IMR-90 (cell line): ENCODE measurements at regions not wholly inside any gene's neighbourhood (a gene's known extent, or its start where the extent isn't known, plus 50 kb on each side); places are given as distances from the start of the nearest gene placed in this dataset.

Experiments
- ATAC-seq: fragments of 200-7000 bp; cut with Tn5 transposase; 2 replicates; pipeline ENCODE4 v1.9.1; 2020; ENCODE audit warnings: low read depth, mild to moderate bottlenecking, moderate library complexity
- BruUV-seq: library from RNA; stranded (reverse); fragments of 400-500 nt; replicated peaks from 2 replicates; lab custom pipeline; 2021; lab: Mats Ljungman, UMichigan
- CTCF ChIA-PET: fragments of 300-600 bp; formaldehyde crosslinking; extraction: SDS; loops from one replicate; lab custom pipeline; 2021; ENCODE audit warnings: antibody characterized with exemption; lab: Yijun Ruan, JAX
- POLR2A ChIA-PET: fragments of 300-600 bp; sonication (Branson Sonifier 250); formaldehyde crosslinking; loops from one replicate; lab custom pipeline; 2022; ENCODE audit warnings: antibody characterized with exemption; ENCODE audit not compliant: unreplicated experiment; lab: Charles Lee
- DNase-seq: peaks from one replicate; pipeline ENCODE4 v3.0.0; 2013
- H2AFZ ChIP-seq: replicated peaks from 2 replicates; pipeline ENCODE3; 2013; ENCODE audit warnings: low read length, mild to moderate bottlenecking; ENCODE audit not compliant: poor library complexity
- H2AK5ac ChIP-seq: 2 replicates; pipeline ENCODE4 v1.6.1; 2013; ENCODE audit warnings: low read depth, low read length, inconsistent platforms
- H2AK9ac ChIP-seq: replicated peaks from 2 replicates; pipeline ENCODE3; 2013; ENCODE audit warnings: mild to moderate bottlenecking, low read depth, low read length, moderate library complexity; ENCODE audit not compliant: poor library complexity
- H2BK120ac ChIP-seq: 2 replicates; pipeline ENCODE4 v1.6.1; 2013; ENCODE audit warnings: low read depth, low read length, inconsistent platforms
- H2BK15ac ChIP-seq: 3 replicates; pipeline ENCODE4 v1.6.1; 2013; ENCODE audit warnings: low read depth, low read length, inconsistent platforms
- H2BK20ac ChIP-seq: 2 replicates; pipeline ENCODE4 v1.6.1; 2013; ENCODE audit warnings: low read depth, mild to moderate bottlenecking, inconsistent platforms, low read length, moderate library complexity
- H2BK5ac ChIP-seq: 2 replicates; pipeline ENCODE4 v1.6.1; 2013; ENCODE audit warnings: mild to moderate bottlenecking, low read depth, low read length, inconsistent platforms; ENCODE audit not compliant: poor library complexity, severe bottlenecking
- H3K14ac ChIP-seq: replicated peaks from 2 replicates; pipeline ENCODE4 v1.6.1; 2013; ENCODE audit warnings: low read depth, low read length, inconsistent platforms
- H3K18ac ChIP-seq: 2 replicates; pipeline ENCODE4 v1.6.1; 2013; ENCODE audit warnings: low read depth, low read length, control low read depth
- H3K23ac ChIP-seq: 2 replicates; pipeline ENCODE4 v1.6.1; 2013; ENCODE audit warnings: low read depth, low read length, inconsistent platforms
- H3K27ac ChIP-seq: 2 replicates; pipeline ENCODE4 v1.5.1; 2013; ENCODE audit warnings: mild to moderate bottlenecking, control low read depth, low read length; ENCODE audit not compliant: insufficient read depth
- H3K27me3 ChIP-seq: 2 replicates; pipeline ENCODE4 v1.6.1; 2013; ENCODE audit warnings: low read length; ENCODE audit not compliant: control insufficient read depth, insufficient read depth
- H3K36me3 ChIP-seq: 2 replicates; pipeline ENCODE4 v1.6.1; 2013; ENCODE audit warnings: low read length, mixed read lengths; ENCODE audit not compliant: control insufficient read depth, insufficient read depth
- H3K4ac ChIP-seq: 2 replicates; pipeline ENCODE4 v1.6.1; 2013; ENCODE audit warnings: low read depth, low read length, inconsistent platforms
- H3K4me1 ChIP-seq: 2 replicates; pipeline ENCODE4 v1.6.1; 2013; ENCODE audit warnings: low read length, mixed read lengths; ENCODE audit not compliant: control insufficient read depth, insufficient read depth
- H3K4me2 ChIP-seq: 2 replicates; pipeline ENCODE4 v1.6.1; 2013; ENCODE audit warnings: low read depth, mild to moderate bottlenecking, control low read depth, low read length, moderate library complexity
- H3K4me3 ChIP-seq: 2 replicates; pipeline ENCODE4 v1.5.1; 2013; ENCODE audit warnings: low read depth, mild to moderate bottlenecking, control low read depth, low read length, moderate library complexity; ENCODE audit not compliant: insufficient read depth
- H3K56ac ChIP-seq: 2 replicates; pipeline ENCODE4 v1.6.1; 2013; ENCODE audit warnings: low read length, inconsistent platforms; ENCODE audit not compliant: insufficient read depth; ENCODE audit errors: extremely low read depth
- H3K79me1 ChIP-seq, 2 experiments: 2 replicates each; pipeline ENCODE4 v1.6.1; 2013; ENCODE audit warnings: low read length in 2 of 2, inconsistent platforms in 1 of 2, low read depth in 1 of 2
- H3K9ac ChIP-seq: 2 replicates; pipeline ENCODE4 v1.6.1; 2013; ENCODE audit warnings: low read depth, low read length, control low read depth
- H3K9me1 ChIP-seq: 2 replicates; pipeline ENCODE4 v1.6.1; 2013; ENCODE audit warnings: low read length, inconsistent platforms; ENCODE audit not compliant: insufficient read depth
- H3K9me3 ChIP-seq: 2 replicates; pipeline ENCODE4 v1.6.1; 2013; ENCODE audit warnings: low read length; ENCODE audit not compliant: control insufficient read depth, insufficient read depth
- H4K20me1 ChIP-seq: 2 replicates; pipeline ENCODE4 v1.6.1; 2013; ENCODE audit warnings: low read length, inconsistent platforms; ENCODE audit not compliant: insufficient read depth
- H4K5ac ChIP-seq: 2 replicates; pipeline ENCODE4 v1.6.1; 2013; ENCODE audit warnings: mild to moderate bottlenecking, low read depth, low read length, control low read depth
- H4K8ac ChIP-seq, 2 experiments: 2 replicates each; pipeline ENCODE4 v1.6.1; 2013; ENCODE audit warnings: low read depth in 2 of 2, low read length in 2 of 2, control low read depth in 1 of 2, inconsistent platforms in 1 of 2
- H4K91ac ChIP-seq: 2 replicates; pipeline ENCODE4 v1.6.1; 2013; ENCODE audit warnings: low read depth, low read length, inconsistent platforms; ENCODE audit not compliant: insufficient read depth
- BHLHE40 ChIP-seq: fragments of 150-350 bp; IDR thresholded peaks from 2 replicates; pipeline ENCODE4 v1.6.1; 2016; ENCODE audit warnings: mild to moderate bottlenecking, low read depth, low read length
- CHD1 ChIP-seq: IDR thresholded peaks from 2 replicates; pipeline ENCODE4 v1.6.1; 2012; ENCODE audit warnings: low read depth, low read length, improper control_type of control experiment
- CTCF ChIP-seq: conservative IDR thresholded peaks from 2 replicates; pipeline ENCODE4 v1.5.1; 2012; ENCODE audit warnings: mild to moderate bottlenecking, low read depth, low read length, improper control_type of control experiment
- ELK1 ChIP-seq: fragments of 150-350 bp; IDR thresholded peaks from 2 replicates; pipeline ENCODE4 v1.6.1; 2016; ENCODE audit warnings: low read depth, mild to moderate bottlenecking, low read length, moderate library complexity, borderline replicate concordance
- MAZ ChIP-seq: IDR thresholded peaks from 2 replicates; pipeline ENCODE4 v1.6.1; 2012; ENCODE audit warnings: low read depth, mild to moderate bottlenecking, low read length, improper control_type of control experiment, moderate library complexity, borderline replicate concordance
- MXI1 ChIP-seq: IDR thresholded peaks from 2 replicates; pipeline ENCODE4 v1.6.1; 2012; ENCODE audit warnings: low read depth, mild to moderate bottlenecking, low read length, moderate library complexity, borderline replicate concordance
- RAD21 ChIP-seq: IDR thresholded peaks from 2 replicates; pipeline ENCODE4 v1.6.1; 2012; ENCODE audit warnings: low read length, improper control_type of control experiment
- RCOR1 ChIP-seq: IDR thresholded peaks from 2 replicates; pipeline ENCODE4 v1.6.1; 2012; ENCODE audit warnings: mild to moderate bottlenecking, low read length, improper control_type of control experiment; ENCODE audit not compliant: insufficient replicate concordance
- WGBS, 2 experiments: methylation state at CpG; one replicate each; pipeline versions ENCODE4 v1.1.5 to v1.1.7; 2013; ENCODE audit warnings: missing lambda C conversion rate in 2 of 2; ENCODE audit not compliant: insufficient read length in 1 of 2; ENCODE audit errors: extremely low coverage in 2 of 2; 5-methylcytosine and 5-hydroxymethylcytosine counted together
- dilution Hi-C: fragments of 300-500 bp; cut with HindIII; formaldehyde crosslinking; loops from one replicate; pipeline ENCODE4 v1.14.3; 2018; ENCODE audit warnings: low sequenced_read_pairs; ENCODE audit not compliant: unreplicated experiment
- in situ Hi-C: fragments of 300-500 bp; cut with MboI; formaldehyde crosslinking; loops from 3 replicates; pipeline ENCODE4 v1.14.3; 2019; ENCODE audit warnings: low sequenced_read_pairs, inconsistent platforms, mixed read lengths
- intact Hi-C: fragments of 100-400 bp; cut with micrococcal nuclease; formaldehyde crosslinking; loops from 2 replicates; pipeline ENCODE4 v1.10.0; 2022
- TF ChIP-seq, protein P1 (sequence below): fragments of 150-350 bp; IDR thresholded peaks from 2 replicates; pipeline ENCODE4 v1.6.1; 2017; ENCODE audit warnings: mild to moderate bottlenecking, antibody characterized with exemption, low read length, low read depth

DNA sequence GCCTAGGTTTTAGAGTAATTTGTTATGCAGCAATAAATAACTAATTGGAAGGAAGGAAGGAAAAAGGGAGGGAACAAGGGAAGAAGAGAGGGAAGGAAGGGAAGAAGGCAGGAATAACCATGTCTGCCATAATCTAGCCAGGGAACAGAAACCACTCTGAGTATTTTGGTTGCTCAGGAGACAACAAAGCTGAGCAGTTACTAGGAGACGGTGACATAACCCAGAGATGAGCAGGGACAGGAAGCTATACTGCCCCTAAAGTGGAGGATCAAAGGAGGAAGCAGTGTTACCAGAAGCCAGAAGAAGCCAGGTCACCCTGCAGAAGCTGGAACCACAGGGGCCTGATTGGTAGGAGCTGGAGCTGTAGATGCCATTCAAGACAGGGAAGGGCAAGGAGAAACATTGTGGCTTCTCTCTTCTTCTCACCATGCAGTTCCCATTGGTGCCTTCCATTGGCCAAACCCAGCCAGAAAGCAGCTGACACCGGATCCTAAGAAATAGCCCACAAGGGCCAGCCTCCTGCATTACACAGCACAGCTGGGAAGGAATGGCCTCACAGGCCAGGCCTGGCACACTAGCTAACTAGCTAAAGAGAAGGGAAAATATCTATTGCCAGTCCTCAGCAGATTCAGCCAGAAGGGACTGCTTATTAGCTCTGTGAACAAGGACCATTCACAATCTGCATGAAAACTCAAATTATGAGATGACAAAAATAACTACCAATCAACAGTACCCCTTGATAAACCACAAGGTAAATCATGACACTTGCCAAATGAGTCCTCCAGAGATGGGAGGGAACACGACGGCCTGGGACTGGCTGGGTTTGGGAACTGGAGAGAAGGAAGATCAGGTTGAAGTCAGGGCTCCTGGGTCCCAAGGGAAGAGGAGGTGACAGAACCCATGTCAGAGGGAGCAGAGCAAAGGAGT is 184.5 kb upstream of the NFE2L3 start:
- Histone ChIP-seq H2AK5ac (no peak overlapping the region), H3K27ac (no peak overlapping the region), H4K20me1 (no peaks in the 10 kb centered on the region), H3K23ac (no peak overlapping the region), H3K56ac (no peak overlapping the region), H2AK9ac (no peak overlapping the region), H3K14ac (no peak overlapping the region), H2BK20ac (no peak overlapping the region), H3K36me3 (no peaks in the 10 kb centered on the region), H3K18ac (no peak overlapping the region), H2BK15ac (no peak overlapping the region), H4K8ac (no peak overlapping the region), H3K4me1 (no peaks in the 10 kb centered on the region), H3K4ac (no peak overlapping the region), H3K4me3 (no peak overlapping the region), H3K79me1 (no peaks in the 10 kb centered on the region), H2BK5ac (no peak overlapping the region), H2AFZ (no peak overlapping the region), H3K9me3 (no peaks in the 10 kb centered on the region), H3K27me3 (no peaks in the 10 kb centered on the region; the same call in 1 of the 2 replicates), H3K9ac (no peak overlapping the region), H4K5ac (no peak overlapping the region), H4K91ac (no peak overlapping the region), H3K9me1 (no peaks in the 10 kb centered on the region), H3K4me2 (no peak overlapping the region), H2BK120ac (no peak overlapping the region)
- no TSS peak for BruUV-seq
- dilution Hi-C loops, result no loop called here
- WGBS, 2 experiments, result 80% methylated on average over 3 of the region's 4 CpGs; no CpG with 5 or more reads in 1 of the 2 experiments
- ChIA-PET POLR2A (no interaction called here), CTCF (no interaction called here)
- DNase-seq (no peak), ATAC-seq (no peak)
- intact Hi-C loops, result no loop called here
- in situ Hi-C loops, result no loop called here
- no peak for TF ChIP-seq MAZ
- TF ChIP-seq MXI1, result no peak
- no peak for TF ChIP-seq CTCF
- no peak for TF ChIP-seq CHD1
- TF ChIP-seq BHLHE40, result no peak
- TF ChIP-seq, protein P1, sequence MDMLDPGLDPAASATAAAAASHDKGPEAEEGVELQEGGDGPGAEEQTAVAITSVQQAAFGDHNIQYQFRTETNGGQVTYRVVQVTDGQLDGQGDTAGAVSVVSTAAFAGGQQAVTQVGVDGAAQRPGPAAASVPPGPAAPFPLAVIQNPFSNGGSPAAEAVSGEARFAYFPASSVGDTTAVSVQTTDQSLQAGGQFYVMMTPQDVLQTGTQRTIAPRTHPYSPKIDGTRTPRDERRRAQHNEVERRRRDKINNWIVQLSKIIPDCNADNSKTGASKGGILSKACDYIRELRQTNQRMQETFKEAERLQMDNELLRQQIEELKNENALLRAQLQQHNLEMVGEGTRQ, result no peak
- no peak for TF ChIP-seq RCOR1
- no peak for TF ChIP-seq RAD21
- TF ChIP-seq ELK1, result no peak
